ENCODE measurements at regions not wholly inside any gene's neighbourhood (a gene's known extent, or its start where the extent isn't known, plus 50 kb on each side); places are given as distances from the start of the nearest gene placed in this dataset.

DNA sequence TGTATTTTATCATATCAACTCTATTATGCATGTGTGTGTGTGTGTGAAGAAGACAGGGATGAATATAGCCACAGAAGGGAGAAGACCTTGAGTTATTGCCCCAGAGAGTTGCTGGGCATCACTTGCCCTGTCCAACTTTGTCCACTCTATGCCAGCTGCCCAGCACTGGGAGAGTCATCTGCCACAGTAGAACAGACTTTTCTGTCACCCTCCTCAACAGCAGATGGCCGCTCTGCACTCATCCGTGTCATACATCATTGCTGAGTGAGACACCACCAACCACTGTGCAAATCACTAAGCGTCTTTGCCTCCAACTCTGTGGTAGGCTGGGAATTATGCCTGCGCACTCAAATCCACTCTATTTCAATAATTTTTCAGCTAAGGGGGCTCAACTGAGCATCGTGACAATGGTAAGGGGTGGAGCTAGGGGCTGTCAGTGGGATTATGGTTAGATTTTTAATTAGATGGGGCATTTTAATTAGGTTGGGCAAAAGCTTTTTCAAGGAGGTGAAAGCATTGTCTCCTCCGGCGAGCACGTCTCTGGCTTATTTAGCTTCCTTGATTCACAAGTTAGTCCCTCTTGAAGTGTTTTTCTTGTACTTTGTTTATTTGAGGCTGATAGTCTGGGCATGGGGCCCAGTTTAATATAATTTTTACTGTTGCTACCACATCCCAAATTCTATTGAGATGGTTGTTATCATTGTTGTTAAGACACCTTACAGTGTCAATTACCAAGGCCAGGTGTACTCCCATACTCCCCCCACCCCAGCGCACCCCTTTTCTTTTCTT is 100.1 kb upstream of the KLF3 start:
- DNase-seq (ENCODE audit: low spot score): no peak

GRCh38 chr4:38565271-38566199 is 98.5 kb upstream of the KLF3 start:
- no peak for DNase-seq (ENCODE audit: low spot score)

GRCh38 chr4:38566806-38567398 is 97.1 kb upstream of the KLF3 start:
- no peak for DNase-seq (ENCODE audit: low spot score)

DNA sequence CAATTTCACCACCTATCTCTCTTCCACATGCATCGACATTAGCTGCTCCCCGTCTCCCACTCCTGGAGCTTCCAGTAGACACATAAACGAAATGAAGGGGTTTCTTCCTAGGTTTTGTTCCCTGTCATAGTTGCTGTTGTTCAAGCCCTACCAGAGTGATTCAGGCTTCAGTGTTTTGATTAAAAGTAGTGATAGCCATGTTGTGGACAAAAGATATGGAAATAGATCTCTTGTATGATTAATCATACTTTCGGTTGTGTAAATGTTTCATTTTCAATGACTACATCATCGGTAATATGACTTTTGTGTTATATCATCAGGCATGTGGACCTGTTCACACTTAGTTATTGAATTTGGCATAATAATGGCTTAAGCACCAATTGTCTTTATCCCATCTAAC is 96.5 kb upstream of the KLF3 start:
- DNase-seq (ENCODE audit: low spot score): no peak

- no peak for DNase-seq (ENCODE audit: low spot score)
Observed at GRCh38 chr4:38568768-38569167, 95.2 kb upstream of the KLF3 start.

DNA sequence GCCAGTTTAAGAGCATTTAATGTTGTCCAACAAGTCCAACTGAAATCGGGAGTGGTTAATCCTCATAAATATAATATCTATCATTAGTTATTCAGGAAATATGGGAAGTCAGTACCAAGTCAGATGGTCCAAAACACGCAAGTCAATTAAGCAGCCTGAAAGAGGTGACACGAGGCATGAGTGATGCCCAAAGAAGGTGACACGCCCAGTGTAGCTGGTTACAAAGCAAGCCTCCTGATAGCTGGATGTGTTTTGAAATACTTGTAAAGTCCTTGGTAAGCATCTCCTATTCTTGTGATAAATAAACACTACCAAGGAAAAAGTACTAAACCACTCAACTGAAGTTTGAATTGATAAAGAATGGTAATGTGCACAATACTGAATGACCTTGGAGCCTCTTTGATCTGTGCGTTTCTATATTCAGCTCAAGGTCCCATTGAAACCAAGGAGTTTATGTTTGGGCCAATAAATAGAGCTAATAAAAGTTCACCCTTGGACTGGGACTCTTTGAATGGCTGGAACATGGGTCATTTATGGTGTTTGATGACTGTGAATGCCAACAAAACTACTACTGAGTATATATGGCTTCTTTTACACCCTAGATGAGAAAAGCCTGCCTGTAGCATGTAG is 93.2 kb upstream of the KLF3 start:
- no peak for DNase-seq (ENCODE audit: low spot score)

DNA sequence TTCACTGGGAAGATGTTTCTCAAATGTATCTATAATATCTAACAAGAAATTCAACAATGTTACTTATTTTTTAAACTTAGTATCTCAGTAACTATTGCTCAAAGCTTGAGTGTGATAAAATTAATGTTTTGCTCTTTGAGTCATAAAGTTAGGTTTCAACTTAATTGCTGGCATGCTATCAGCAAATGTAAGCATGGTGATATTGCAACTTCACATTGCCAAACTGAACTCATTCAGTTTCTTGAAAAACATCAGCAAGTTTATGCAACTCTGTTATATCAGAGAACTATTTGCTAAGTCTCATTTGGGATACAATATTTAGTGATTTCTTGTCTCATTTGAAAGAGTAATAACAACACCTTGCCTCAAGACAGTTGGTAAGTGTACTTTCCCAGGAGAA is 91.2 kb upstream of the KLF3 start:
- no peak for DNase-seq (ENCODE audit: low spot score)

- no peak for DNase-seq (ENCODE audit: low spot score)
Observed at GRCh38 chr4:38574559-38575333, 89.3 kb upstream of the KLF3 start.

DNA sequence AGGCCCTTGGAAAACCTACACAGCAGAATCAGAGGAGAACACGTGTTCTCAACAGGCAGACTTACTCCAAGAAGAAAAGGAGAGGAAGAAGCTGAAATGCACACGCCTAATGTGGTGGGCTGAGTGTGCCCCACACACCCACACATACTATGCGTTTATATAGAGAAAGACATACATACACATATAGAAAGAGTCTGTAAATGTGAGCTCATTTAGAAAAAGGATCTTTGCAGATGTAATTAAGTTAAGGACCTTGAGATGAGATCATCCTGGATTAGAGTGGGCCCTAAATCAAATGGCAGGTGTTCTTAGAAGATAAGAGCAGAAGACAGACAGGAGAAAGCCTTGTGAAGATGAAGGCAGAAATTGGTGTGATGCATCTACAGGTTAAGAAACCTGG is 87.2 kb upstream of the KLF3 start:
- DNase-seq (ENCODE audit: low spot score): no peak

GRCh38 chr4:38577462-38577861 is 86.5 kb upstream of the KLF3 start:
- DNase-seq (ENCODE audit: low spot score): no peak

- DNase-seq (ENCODE audit: low spot score): no peak
Observed at GRCh38 chr4:38581426-38582106, 82.4 kb upstream of the KLF3 start.

- DNase-seq (ENCODE audit: low spot score): no peak
Observed at GRCh38 chr4:38582445-38582844, 81.6 kb upstream of the KLF3 start.

GRCh38 chr4:38582889-38583470 is 81.0 kb upstream of the KLF3 start:
- no peak for DNase-seq (ENCODE audit: low spot score)

DNA sequence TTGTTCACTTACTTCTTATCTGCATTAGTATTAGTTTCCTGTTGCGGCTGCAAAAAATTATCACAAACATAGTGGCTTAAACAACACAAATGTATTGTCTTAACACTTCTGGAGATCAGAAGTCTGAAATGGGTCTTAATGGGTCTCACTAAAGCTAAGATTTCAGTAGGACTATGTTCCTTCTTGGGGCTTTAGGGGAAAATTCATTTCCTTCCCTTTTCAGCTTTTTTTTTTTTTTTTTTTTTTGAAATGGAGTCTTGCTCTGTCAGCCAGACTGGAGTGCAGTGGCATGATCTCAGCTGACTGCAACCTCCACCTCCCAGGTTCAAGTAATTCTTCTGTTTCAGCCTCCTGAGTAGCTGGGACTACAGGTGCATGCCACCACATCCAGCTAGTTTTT is 78.1 kb upstream of the KLF3 start:
- DNase-seq (ENCODE audit: low spot score): no peak

GRCh38 chr4:38587106-38587505 is 76.9 kb upstream of the KLF3 start:
- no peak for DNase-seq (ENCODE audit: low spot score)

- no peak for DNase-seq (ENCODE audit: low spot score)
Observed at GRCh38 chr4:38590046-38590445, 74.0 kb upstream of the KLF3 start.

- DNase-seq (ENCODE audit: low spot score): no peak
Observed at GRCh38 chr4:38591617-38592337, 72.2 kb upstream of the KLF3 start.

DNA sequence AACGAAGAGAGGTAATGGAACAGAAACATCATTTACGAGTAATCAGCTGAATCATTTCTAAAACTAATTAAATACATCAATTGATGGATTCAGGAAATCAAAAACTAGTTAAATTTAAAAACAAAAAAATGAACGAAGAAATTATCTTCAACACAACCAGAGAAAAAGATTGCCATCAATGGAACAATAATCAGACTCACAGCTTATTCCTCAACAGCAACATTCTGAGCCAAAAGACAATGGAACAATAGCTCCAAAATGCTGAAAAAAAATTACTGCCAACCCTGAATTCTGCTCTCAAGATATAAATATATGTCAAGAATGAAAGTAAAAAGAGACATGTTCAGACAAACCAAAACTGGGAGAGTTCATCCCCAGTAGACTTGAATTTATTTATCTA is 65.5 kb upstream of the KLF3 start:
- no peak for DNase-seq (ENCODE audit: low spot score)

GRCh38 chr4:38600575-38600974 is 63.4 kb upstream of the KLF3 start:
- no peak for DNase-seq (ENCODE audit: low spot score)
